Ectodermal cell (in vitro differentiated cells): ENCODE measurements at regions not wholly inside any gene's neighbourhood (a gene's known extent, or its start where the extent isn't known, plus 50 kb on each side); places are given as distances from the start of the nearest gene placed in this dataset.

Experiments
- H3K27ac ChIP-seq: 2 replicates; pipeline ENCODE4 v1.7.0; 2013; ENCODE audit warnings: mild to moderate bottlenecking, low read depth, low read length; ENCODE audit not compliant: insufficient read depth, poor library complexity, severe bottlenecking
- H3K27me3 ChIP-seq: 2 replicates; pipeline ENCODE4 v1.7.0; 2013; ENCODE audit warnings: mild to moderate bottlenecking, low read length; ENCODE audit not compliant: insufficient read depth, control insufficient read depth, poor library complexity, severe bottlenecking
- H3K36me3 ChIP-seq: one replicate; pipeline ENCODE4 v1.7.0; 2013; ENCODE audit warnings: low read length; ENCODE audit not compliant: control insufficient read depth, insufficient read depth
- H3K4me1 ChIP-seq: one replicate; pipeline ENCODE4 v1.7.0; 2013; ENCODE audit warnings: low read length; ENCODE audit not compliant: control insufficient read depth, insufficient read depth
- H3K4me3 ChIP-seq: 2 replicates; pipeline ENCODE4 v1.7.0; 2013; ENCODE audit warnings: low read depth, low read length, control low read depth; ENCODE audit not compliant: insufficient read depth
- H3K9me3 ChIP-seq: 2 replicates; pipeline ENCODE4 v1.7.0; 2013; ENCODE audit warnings: mild to moderate bottlenecking, low read length, moderate library complexity; ENCODE audit not compliant: control insufficient read depth
- WGBS, 2 experiments: methylation state at CpG; one replicate each; pipeline ENCODE4 v1.1.7; 2013; ENCODE audit warnings: missing lambda C conversion rate in 2 of 2; 5-methylcytosine and 5-hydroxymethylcytosine counted together

DNA sequence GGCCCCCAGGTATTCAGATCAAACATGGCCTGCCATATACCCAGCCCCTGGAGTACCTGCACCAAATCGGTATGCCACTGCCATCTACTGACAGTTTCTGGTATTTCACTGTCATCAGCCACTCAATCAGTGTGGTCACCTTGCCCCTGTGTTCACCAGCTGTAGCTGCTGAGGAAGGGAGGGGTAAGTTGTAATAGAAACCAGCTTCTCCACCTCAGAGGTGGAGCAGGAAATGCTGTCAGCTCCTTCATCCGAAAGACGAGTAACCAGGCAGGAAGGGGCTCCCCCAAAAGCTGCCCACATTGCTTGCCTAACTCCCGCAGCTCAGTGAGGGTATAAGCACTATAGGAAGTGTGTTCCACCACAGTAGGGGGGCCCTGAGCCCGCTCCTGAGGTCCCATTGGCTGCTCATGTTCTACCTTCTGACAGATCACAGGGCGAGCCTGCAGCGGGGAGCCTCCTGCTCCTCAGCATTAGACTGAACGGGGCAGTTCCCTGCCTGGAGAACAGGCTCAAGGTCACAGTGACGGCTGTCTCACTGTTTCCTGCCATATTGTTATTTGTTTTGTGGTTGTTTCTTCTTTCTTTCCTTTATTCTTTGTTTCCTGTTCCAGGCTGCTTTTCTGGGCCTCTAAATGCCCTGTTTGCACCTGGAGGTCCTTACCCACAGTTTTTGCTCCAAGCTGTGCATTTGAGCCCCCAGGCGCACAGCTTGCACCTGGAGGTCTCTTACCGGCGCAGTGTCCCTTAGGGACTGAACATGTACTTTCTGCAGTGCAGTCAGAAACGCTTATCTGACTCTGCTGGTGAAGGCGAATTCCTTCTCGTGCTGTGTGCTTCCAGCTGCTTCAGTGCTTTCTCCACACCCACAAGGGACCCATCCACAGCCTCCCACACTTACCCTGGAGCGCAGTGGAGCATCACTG is 1638.3 kb downstream of the MRPL39 start:
- Histone ChIP-seq H3K36me3 (no peaks in the 10 kb centered on the region), H3K27ac (no peak overlapping the region), H3K4me1 (no peaks in the 10 kb centered on the region), H3K4me3 (no peak overlapping the region), H3K27me3 (no peaks in the 10 kb centered on the region), H3K9me3 (no peaks in the 10 kb centered on the region)
- WGBS, 2 experiments: 60 to 62% methylated on average over 16 of the region's 16 CpGs

- no peaks in the 10 kb centered on the region for H3K36me3 ChIP-seq
- 93 to 97% methylated on average over 6 of the region's 6 CpGs for WGBS, 2 experiments
- H3K4me1 ChIP-seq: no peaks in the 10 kb centered on the region
- H3K4me3 ChIP-seq: no peak overlapping the region
- H3K27ac ChIP-seq: no peak overlapping the region
- no peaks in the 10 kb centered on the region for H3K27me3 ChIP-seq
- no peaks in the 10 kb centered on the region for H3K9me3 ChIP-seq
Observed at GRCh38 chr21:23968008-23968407, 1639.3 kb downstream of the MRPL39 start.

DNA sequence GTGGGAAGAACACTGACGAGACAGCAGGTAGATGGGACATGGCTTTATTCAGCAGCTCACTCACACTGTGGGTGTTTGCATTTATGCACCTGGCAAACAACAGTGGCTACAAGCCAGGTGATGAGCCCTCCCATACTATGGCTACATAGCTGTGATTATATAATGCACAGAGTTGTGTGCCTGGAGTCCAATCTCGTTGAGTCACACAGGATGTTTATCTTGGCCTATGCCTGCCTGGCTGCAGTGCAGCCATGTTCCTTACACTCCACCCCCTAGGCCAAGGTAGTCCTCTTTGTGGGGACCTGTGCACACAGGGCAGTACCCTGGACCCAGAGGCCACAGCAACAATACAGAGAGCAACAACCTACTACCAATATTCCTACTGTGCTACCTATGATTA is 1643.8 kb downstream of the MRPL39 start:
- H3K27ac ChIP-seq: no peak overlapping the region
- 82 to 93% methylated on average over 2 of the region's 2 CpGs for WGBS, 2 experiments
- no peaks in the 10 kb centered on the region for H3K36me3 ChIP-seq
- no peak overlapping the region for H3K4me3 ChIP-seq
- no peaks in the 10 kb centered on the region for H3K27me3 ChIP-seq
- H3K9me3 ChIP-seq: no peaks in the 10 kb centered on the region
- no peaks in the 10 kb centered on the region for H3K4me1 ChIP-seq

GRCh38 chr21:23960769-23961168 is 1646.5 kb downstream of the MRPL39 start:
- no peaks in the 10 kb centered on the region for H3K36me3 ChIP-seq
- WGBS, 2 experiments: 84 to 85% methylated on average over 2 of the region's 2 CpGs
- no peak overlapping the region for H3K27ac ChIP-seq
- no peaks in the 10 kb centered on the region for H3K9me3 ChIP-seq
- no peaks in the 10 kb centered on the region for H3K27me3 ChIP-seq
- H3K4me1 ChIP-seq: no peaks in the 10 kb centered on the region
- no peak overlapping the region for H3K4me3 ChIP-seq

GRCh38 chr21:23955135-23955843 is 1652.0 kb downstream of the MRPL39 start:
- Histone ChIP-seq H3K27me3 (no peaks in the 10 kb centered on the region), H3K4me3 (no peak overlapping the region), H3K4me1 (no peaks in the 10 kb centered on the region), H3K36me3 (no peaks in the 10 kb centered on the region), H3K9me3 (no peaks in the 10 kb centered on the region), H3K27ac (no peak overlapping the region)
- WGBS, 2 experiments: 88 to 92% methylated on average over 5 of the region's 5 CpGs

DNA sequence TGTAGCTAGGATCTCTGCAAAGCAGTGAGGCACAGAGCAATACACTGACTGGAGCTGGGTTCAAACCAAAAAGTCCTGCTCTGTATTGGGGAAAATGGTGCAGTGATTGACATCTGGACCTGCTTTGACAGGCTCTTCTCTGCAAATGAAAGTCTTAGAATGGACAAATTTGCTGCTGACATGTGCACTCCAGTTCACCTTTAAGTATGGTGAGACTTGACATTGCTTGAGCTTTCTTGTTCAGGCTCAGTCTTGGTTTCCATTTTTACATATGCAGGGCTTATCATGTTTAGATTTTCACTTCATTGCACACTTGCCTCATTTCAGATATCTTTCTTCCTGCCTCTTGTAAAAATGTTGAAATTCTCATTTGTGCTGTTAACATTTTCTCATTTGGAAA is 1655.0 kb downstream of the MRPL39 start:
- Histone ChIP-seq H3K27me3 (no peaks in the 10 kb centered on the region), H3K36me3 (no peaks in the 10 kb centered on the region), H3K4me3 (no peak overlapping the region), H3K9me3 (no peaks in the 10 kb centered on the region), H3K27ac (no peak overlapping the region), H3K4me1 (no peaks in the 10 kb centered on the region)

DNA sequence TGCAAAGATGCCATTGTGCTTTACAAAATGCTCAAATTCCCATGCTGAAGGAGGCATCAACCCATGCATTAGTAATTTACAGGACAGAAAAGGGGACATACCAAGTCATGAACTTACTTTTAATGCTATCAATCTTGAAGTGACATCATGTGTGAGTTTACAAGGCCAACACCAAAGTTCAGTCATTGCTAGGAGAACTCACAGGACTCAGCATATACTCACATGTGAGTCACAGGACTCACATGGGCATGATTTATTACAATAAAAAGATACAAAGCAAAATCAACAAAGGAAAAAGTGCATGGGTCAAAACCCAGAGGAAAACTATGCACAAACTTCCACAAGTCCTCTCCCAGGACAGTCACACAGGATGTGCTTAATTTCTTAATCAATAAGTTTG is 1656.0 kb downstream of the MRPL39 start:
- no peaks in the 10 kb centered on the region for H3K36me3 ChIP-seq
- H3K9me3 ChIP-seq: no peaks in the 10 kb centered on the region
- H3K4me1 ChIP-seq: no peaks in the 10 kb centered on the region
- no peaks in the 10 kb centered on the region for H3K27me3 ChIP-seq
- H3K27ac ChIP-seq: no peak overlapping the region
- H3K4me3 ChIP-seq: no peak overlapping the region

DNA sequence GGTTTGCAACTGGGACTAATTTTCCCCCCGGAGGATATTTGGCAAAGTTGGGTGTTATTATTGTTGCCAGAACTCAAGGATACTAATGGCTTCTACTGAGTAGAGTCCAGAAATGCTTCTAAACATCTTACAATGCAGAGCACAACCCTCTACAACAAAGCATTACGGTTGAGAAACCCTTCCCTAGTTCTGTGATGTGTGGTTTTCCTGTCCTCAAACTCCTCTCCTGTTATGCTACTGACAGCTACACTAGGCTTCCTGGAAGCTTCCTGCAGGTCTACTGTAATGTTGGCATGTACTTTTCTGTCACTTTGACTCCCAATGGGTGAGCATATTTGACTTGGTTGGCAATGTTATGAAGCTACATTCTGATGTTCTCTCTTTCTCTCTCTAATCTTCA is 1656.9 kb downstream of the MRPL39 start:
- H3K36me3 ChIP-seq: no peaks in the 10 kb centered on the region
- WGBS, 2 experiments: 71 to 80% methylated on average over 1 to 2 of the region's 2 CpGs
- no peak overlapping the region for H3K4me3 ChIP-seq
- no peaks in the 10 kb centered on the region for H3K27me3 ChIP-seq
- no peaks in the 10 kb centered on the region for H3K9me3 ChIP-seq
- H3K4me1 ChIP-seq: no peaks in the 10 kb centered on the region
- H3K27ac ChIP-seq: no peak overlapping the region

GRCh38 chr21:23949493-23949892 is 1657.8 kb downstream of the MRPL39 start:
- H3K36me3 ChIP-seq: no peaks in the 10 kb centered on the region
- no peaks in the 10 kb centered on the region for H3K9me3 ChIP-seq
- H3K4me1 ChIP-seq: no peaks in the 10 kb centered on the region
- no peak overlapping the region for H3K4me3 ChIP-seq
- H3K27ac ChIP-seq: no peak overlapping the region
- no peaks in the 10 kb centered on the region for H3K27me3 ChIP-seq
- 88 to 95% methylated on average over 2 of the region's 2 CpGs for WGBS, 2 experiments

DNA sequence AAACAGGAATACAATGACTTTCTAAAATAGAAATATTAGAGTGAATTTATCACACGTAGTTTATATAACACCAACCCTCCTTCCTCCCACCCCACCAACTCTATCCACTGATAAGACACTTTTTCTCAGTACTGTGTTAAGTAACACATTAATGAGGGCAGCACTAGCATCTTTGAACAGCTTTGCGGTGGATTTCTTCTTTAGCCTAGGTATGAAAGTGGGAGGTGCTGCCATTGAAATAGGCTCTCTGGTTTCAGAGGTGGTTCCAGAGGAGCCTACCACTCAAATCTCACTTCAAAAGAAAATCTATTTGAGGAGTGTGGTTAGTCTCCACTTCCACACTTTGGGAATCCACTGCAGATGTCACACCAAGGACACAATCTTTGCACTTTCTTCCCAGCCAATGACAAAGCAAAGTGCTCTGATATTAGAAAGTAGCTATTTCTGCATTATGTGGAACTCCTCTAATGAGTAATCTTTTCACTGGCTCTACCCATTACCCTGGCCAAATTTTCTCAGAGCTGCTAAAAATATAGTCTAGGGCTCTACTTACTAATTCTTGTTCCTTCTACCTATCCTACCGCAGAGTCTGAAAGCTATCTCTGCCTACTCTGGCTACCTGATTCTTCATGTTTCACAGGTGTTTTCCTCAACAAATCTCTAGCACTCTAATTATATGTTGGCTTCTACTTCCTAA is 1667.8 kb downstream of the MRPL39 start:
- no peak overlapping the region for H3K27ac ChIP-seq
- H3K9me3 ChIP-seq: no peaks in the 10 kb centered on the region
- WGBS, 2 experiments: 89 to 99% methylated on average over 2 of the region's 3 CpGs

More for the DNA sequence above, 1667.8 kb downstream of the MRPL39 start:
- Histone ChIP-seq H3K4me1 (no peaks in the 10 kb centered on the region), H3K4me3 (no peak overlapping the region), H3K27me3 (no peaks in the 10 kb centered on the region), H3K36me3 (no peaks in the 10 kb centered on the region)
